ENCODE measurements at regions not wholly inside any gene's neighbourhood (a gene's known extent, or its start where the extent isn't known, plus 50 kb on each side); places are given as distances from the start of the nearest gene placed in this dataset.

GRCh38 chr22:44442186-44442815 is 55.7 kb downstream of the RTL6 start:
- intact Hi-C loops (cut with DNase I; ENCODE audit: low total_unique reads): no loop called here
- no peak for DNase-seq
- H3K4me1 ChIP-seq: no peaks in the 10 kb centered on the region
- no peaks in the 10 kb centered on the region for H3K27me3 ChIP-seq
- H3K27ac ChIP-seq: no peak overlapping the region
- H3K4me3 ChIP-seq: no peak overlapping the region
- H3K36me3 ChIP-seq: no peaks in the 10 kb centered on the region
- TF ChIP-seq CTCF (IDR thresholded peaks at IDR 0.05) (no peak), POLR2A (IDR thresholded peaks at IDR 0.05) (no peak)
- H3K9me3 ChIP-seq: no peaks in the 10 kb centered on the region

DNA sequence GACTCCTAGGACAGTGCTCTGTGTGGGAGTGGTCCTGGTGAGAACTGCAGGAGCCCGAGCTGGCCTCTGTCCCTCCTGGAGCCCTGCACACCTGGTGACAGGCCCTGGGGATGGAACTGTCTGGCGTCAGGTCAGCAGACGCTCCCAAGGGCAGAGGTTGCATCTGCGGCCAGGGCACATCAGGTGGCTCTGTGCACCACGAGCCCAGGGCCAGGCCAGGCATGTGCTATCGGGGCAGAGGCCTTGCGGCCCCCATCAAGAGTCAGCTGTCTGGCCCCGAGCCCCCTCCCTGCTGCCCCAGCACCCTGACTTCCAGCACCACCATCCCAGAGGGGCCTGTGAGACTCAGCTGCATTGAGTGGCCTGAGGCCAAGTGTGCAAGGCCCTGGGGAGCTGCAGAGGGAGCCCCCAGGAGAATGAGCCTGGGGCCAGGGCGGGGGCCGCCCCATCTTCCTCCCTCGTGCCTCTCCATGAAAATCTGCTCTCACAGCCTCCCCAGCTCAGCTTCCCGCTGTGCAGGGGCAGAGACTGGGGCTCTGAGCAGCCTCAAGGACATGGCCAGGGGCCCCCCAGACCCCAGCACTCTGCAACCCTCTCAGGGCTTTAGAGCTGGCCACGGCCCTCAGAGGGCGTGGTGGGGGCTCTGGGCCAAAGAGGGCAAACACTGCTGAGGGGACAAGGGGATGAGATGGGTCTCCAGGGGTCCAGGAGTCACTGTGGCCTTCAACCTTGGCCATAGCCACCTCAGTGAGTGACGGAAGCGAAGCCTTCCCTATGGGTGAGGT is 56.4 kb downstream of the RTL6 start:
- no peaks in the 10 kb centered on the region for H3K27me3 ChIP-seq
- no peaks in the 10 kb centered on the region for H3K36me3 ChIP-seq
- TF ChIP-seq CTCF (IDR thresholded peaks at IDR 0.05) (no peak), POLR2A (IDR thresholded peaks at IDR 0.05) (no peak)
- no peaks in the 10 kb centered on the region for H3K4me1 ChIP-seq
- intact Hi-C loops (cut with DNase I; ENCODE audit: low total_unique reads): no loop called here
- no peaks in the 10 kb centered on the region for H3K9me3 ChIP-seq
- H3K27ac ChIP-seq: no peak overlapping the region
- no peak overlapping the region for H3K4me3 ChIP-seq
- no peak for DNase-seq

GRCh38 chr22:44440224-44441160 is 57.5 kb downstream of the RTL6 start:
- TF ChIP-seq CTCF (IDR thresholded peaks at IDR 0.05) (no peak), POLR2A (IDR thresholded peaks at IDR 0.05) (no peak)
- no peak for DNase-seq
- Histone ChIP-seq H3K4me3 (no peak overlapping the region), H3K27me3 (no peaks in the 10 kb centered on the region), H3K9me3 (no peaks in the 10 kb centered on the region), H3K36me3 (no peaks in the 10 kb centered on the region), H3K27ac (no peak overlapping the region), H3K4me1 (no peaks in the 10 kb centered on the region)
- intact Hi-C loops (cut with DNase I; ENCODE audit: low total_unique reads): no loop called here

- Histone ChIP-seq H3K27ac (no peak overlapping the region), H3K9me3 (no peaks in the 10 kb centered on the region), H3K36me3 (no peaks in the 10 kb centered on the region), H3K4me3 (no peak overlapping the region), H3K27me3 (no peaks in the 10 kb centered on the region), H3K4me1 (no peaks in the 10 kb centered on the region)
- no peak for DNase-seq
- TF ChIP-seq CTCF (IDR thresholded peaks at IDR 0.05): no peak
- TF ChIP-seq POLR2A (IDR thresholded peaks at IDR 0.05): no peak
- intact Hi-C loops (cut with DNase I; ENCODE audit: low total_unique reads): no loop called here
These were observed 58.4 kb downstream of the RTL6 start for GRCh38 chr22:44439356-44440223.

All from uterus (tissue), 3 donors.